Testis (tissue), 2 donors: ENCODE measurements at regions not wholly inside any gene's neighbourhood (a gene's known extent, or its start where the extent isn't known, plus 50 kb on each side); places are given as distances from the start of the nearest gene placed in this dataset.

Experiments
- DNase-seq: peaks from one replicate; pipeline ENCODE4 v3.0.0-alpha.2; 2019
- H3K27ac ChIP-seq, 2 donors: fragments of 200-600 bp; sonication (generic); one replicate each; pipeline ENCODE4 v1.5.1; 2019
- H3K27me3 ChIP-seq: fragments of 200-600 bp; sonication (generic); one replicate; pipeline ENCODE4 v1.5.1; 2019
- H3K36me3 ChIP-seq: fragments of 200-600 bp; sonication (generic); one replicate; pipeline ENCODE4 v1.5.1; 2017; ENCODE audit warnings: low read depth; ENCODE audit errors: missing control alignments
- H3K4me1 ChIP-seq: fragments of 200-600 bp; sonication (generic); one replicate; pipeline ENCODE4 v1.5.1; 2019
- H3K4me3 ChIP-seq, 2 donors: fragments of 200-600 bp; sonication (generic); one replicate each; pipeline ENCODE4 v1.5.1; 2017 to 2019
- H3K9me3 ChIP-seq: fragments of 200-600 bp; sonication (generic); one replicate; pipeline ENCODE4 v1.5.1; 2017
- CTCF ChIP-seq, 3 experiments: fragments of 450-650 bp in 2 of 3; fragments of 200-600 bp in 1 of 3; sonication (generic) in 1 of 3; IDR thresholded peaks; one replicate each; pipeline ENCODE4 v1.5.1; 2016 to 2019; ENCODE audit warnings: antibody characterized with exemption in 3 of 3, mild to moderate bottlenecking in 2 of 3, moderate library complexity in 1 of 3
- POLR2A ChIP-seq: fragments of 450-650 bp; IDR thresholded peaks from one replicate; pipeline ENCODE4 v1.6.1; 2017; ENCODE audit warnings: antibody characterized with exemption, mild to moderate bottlenecking, moderate library complexity
- WGBS, 2 donors: methylation state at CpG; one replicate each; pipeline ENCODE4 v1.1.5; 2018; 5-methylcytosine and 5-hydroxymethylcytosine counted together
- intact Hi-C: fragments of 100-400 bp; cut with DNase I; formaldehyde crosslinking; loops from one replicate; pipeline ENCODE4 v1.15.1; 2023; ENCODE audit warnings: low total_unique reads

GRCh38 chr14:43169722-43170121 lies 1337.4 kb downstream of the FSCB start:
- H3K4me1 ChIP-seq: no peaks in the 10 kb centered on the region
- no peak overlapping the region for H3K4me3 ChIP-seq
- H3K27ac ChIP-seq: no peak overlapping the region
- TF ChIP-seq CTCF (IDR thresholded peaks at IDR 0.05) (no peak), POLR2A (no peak)
- H3K27me3 ChIP-seq: no peaks in the 10 kb centered on the region
- WGBS, 2 donors: 74 to 84% methylated on average over 2 of the region's 2 CpGs
- no peaks in the 10 kb centered on the region for H3K36me3 ChIP-seq
- intact Hi-C loops: no loop called here
- no peaks in the 10 kb centered on the region for H3K9me3 ChIP-seq
- no peak for DNase-seq

GRCh38 chr14:43168371-43168925 lies 1338.6 kb downstream of the FSCB start:
- no peaks in the 10 kb centered on the region for H3K9me3 ChIP-seq
- WGBS, 2 donors: 72 to 82% methylated on average over 1 of the region's 1 CpG
- intact Hi-C loops: no loop called here
- H3K36me3 ChIP-seq: no peaks in the 10 kb centered on the region
- H3K27me3 ChIP-seq: no peaks in the 10 kb centered on the region
- H3K4me3 ChIP-seq: no peak overlapping the region
- H3K4me1 ChIP-seq: no peaks in the 10 kb centered on the region
- no peak overlapping the region for H3K27ac ChIP-seq
- DNase-seq: no peak
- TF ChIP-seq CTCF (IDR thresholded peaks at IDR 0.05) (no peak), POLR2A (no peak)

GRCh38 chr14:43166163-43166562 lies 1340.9 kb downstream of the FSCB start:
- H3K27me3 ChIP-seq: no peaks in the 10 kb centered on the region
- H3K9me3 ChIP-seq: no peaks in the 10 kb centered on the region
- H3K4me1 ChIP-seq: no peaks in the 10 kb centered on the region
- intact Hi-C loops: no loop called here
- H3K27ac ChIP-seq: no peak overlapping the region
- 85 to 88% methylated on average over 2 of the region's 2 CpGs for WGBS, 2 donors
- TF ChIP-seq CTCF (IDR thresholded peaks at IDR 0.05) (no peak), POLR2A (no peak)
- no peak for DNase-seq
- no peak overlapping the region for H3K4me3 ChIP-seq
- H3K36me3 ChIP-seq: no peaks in the 10 kb centered on the region

- Histone ChIP-seq H3K4me1 (no peaks in the 10 kb centered on the region), H3K27me3 (no peaks in the 10 kb centered on the region), H3K27ac (no peak overlapping the region), H3K9me3 (no peaks in the 10 kb centered on the region), H3K36me3 (no peaks in the 10 kb centered on the region), H3K4me3 (no peak overlapping the region)
- intact Hi-C loops: no loop called here
- DNase-seq: no peak
- 65 to 78% methylated on average over 2 of the region's 2 CpGs for WGBS, 2 donors
- no peak for TF ChIP-seq POLR2A
- no peak for TF ChIP-seq CTCF (IDR thresholded peaks at IDR 0.05)
Measured at GRCh38 chr14:43165651-43166050, 1341.4 kb downstream of the FSCB start.

- no peak for DNase-seq
- no peaks in the 10 kb centered on the region for H3K9me3 ChIP-seq
- H3K4me1 ChIP-seq: no peaks in the 10 kb centered on the region
- no peaks in the 10 kb centered on the region for H3K36me3 ChIP-seq
- TF ChIP-seq POLR2A (no peak), CTCF (IDR thresholded peaks at IDR 0.05) (no peak)
- WGBS, 2 donors: 44 to 79% methylated on average over 3 of the region's 3 CpGs
- intact Hi-C loops: no loop called here
- H3K4me3 ChIP-seq: no peak overlapping the region
- no peak overlapping the region for H3K27ac ChIP-seq
- no peaks in the 10 kb centered on the region for H3K27me3 ChIP-seq
Measured at GRCh38 chr14:43161477-43161876, 1345.6 kb downstream of the FSCB start.
